ENCODE measurements at regions not wholly inside any gene's neighbourhood (a gene's known extent, or its start where the extent isn't known, plus 50 kb on each side); places are given as distances from the start of the nearest gene placed in this dataset.

DNA sequence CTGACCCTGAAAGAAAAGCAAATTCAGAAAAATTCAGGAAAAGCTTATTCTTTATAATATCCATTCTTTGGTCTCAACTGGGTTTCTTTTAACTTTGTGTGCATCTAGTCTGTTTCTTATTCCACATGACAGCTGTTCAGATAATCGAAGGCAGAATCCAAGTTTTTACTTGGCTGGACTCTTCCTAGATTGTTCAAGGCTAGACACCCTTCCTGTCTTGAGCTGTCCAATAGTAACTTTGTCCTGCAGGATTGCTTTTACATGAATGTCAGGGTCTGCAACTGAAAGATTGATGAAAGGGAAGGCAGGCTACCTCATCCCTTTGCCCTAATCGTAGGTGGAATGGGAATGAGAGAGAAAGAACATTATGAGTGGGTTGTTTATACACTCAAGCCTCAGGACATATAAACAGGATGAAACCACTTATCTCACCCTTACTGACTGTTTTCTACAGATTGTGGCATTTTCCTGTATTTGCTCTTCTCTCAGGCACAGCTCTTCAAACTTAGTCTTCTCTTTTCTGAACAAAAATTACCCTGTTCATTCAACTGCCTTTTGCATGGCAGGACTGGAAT lies 76.9 kb downstream of the LEPR start:
- TF ChIP-seq POLR2A (IDR thresholded peaks at IDR 0.05; ENCODE audit: low read depth, low read length): no peak
- TF ChIP-seq FOS (IDR thresholded peaks at IDR 0.05; ENCODE audit: low read depth, low read length): no peak
- TF ChIP-seq, protein P1, sequence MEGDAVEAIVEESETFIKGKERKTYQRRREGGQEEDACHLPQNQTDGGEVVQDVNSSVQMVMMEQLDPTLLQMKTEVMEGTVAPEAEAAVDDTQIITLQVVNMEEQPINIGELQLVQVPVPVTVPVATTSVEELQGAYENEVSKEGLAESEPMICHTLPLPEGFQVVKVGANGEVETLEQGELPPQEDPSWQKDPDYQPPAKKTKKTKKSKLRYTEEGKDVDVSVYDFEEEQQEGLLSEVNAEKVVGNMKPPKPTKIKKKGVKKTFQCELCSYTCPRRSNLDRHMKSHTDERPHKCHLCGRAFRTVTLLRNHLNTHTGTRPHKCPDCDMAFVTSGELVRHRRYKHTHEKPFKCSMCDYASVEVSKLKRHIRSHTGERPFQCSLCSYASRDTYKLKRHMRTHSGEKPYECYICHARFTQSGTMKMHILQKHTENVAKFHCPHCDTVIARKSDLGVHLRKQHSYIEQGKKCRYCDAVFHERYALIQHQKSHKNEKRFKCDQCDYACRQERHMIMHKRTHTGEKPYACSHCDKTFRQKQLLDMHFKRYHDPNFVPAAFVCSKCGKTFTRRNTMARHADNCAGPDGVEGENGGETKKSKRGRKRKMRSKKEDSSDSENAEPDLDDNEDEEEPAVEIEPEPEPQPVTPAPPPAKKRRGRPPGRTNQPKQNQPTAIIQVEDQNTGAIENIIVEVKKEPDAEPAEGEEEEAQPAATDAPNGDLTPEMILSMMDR (conservative IDR thresholded peaks at IDR 0.05; ENCODE audit: low read depth, low read length): no peak
- no peak for TF ChIP-seq MAFK (IDR thresholded peaks at IDR 0.05; ENCODE audit: low read depth, low read length)
- TF ChIP-seq RCOR1 (IDR thresholded peaks at IDR 0.05; ENCODE audit: insufficient replicate concordance, low read length): no peak
